ENCODE measurements at regions not wholly inside any gene's neighbourhood (a gene's known extent, or its start where the extent isn't known, plus 50 kb on each side); places are given as distances from the start of the nearest gene placed in this dataset.

DNA sequence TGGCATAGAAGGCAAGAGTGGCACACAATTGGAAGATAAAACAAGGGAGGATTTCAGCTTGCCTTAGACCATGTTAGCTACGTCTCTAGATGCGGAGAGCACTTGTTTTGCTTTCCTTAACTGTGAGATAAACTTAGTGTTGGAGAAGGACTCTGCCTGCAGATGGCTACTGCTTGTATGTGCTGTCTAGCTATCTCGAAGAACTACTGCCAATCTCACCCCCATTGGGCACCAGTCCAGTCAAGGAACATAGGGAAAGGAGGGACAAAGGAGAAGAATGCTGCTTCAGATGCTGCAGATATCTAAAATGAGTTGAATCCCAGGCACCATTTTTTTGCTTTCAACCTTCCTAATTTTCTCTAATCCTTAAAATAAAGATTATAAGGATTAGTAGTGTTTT is 726.0 kb upstream of the ARGLU1 start (continued):
- TF ChIP-seq, protein P1, sequence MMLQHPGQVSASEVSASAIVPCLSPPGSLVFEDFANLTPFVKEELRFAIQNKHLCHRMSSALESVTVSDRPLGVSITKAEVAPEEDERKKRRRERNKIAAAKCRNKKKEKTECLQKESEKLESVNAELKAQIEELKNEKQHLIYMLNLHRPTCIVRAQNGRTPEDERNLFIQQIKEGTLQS (IDR thresholded peaks at IDR 0.05) = no peak
- TF ChIP-seq ZBTB33 (IDR thresholded peaks at IDR 0.05; ENCODE audit: extremely low read depth, insufficient replicate concordance, low read length) (no peak), YY1 (IDR thresholded peaks at IDR 0.05; ENCODE audit: extremely low read depth, insufficient replicate concordance, low read depth, low read length) (no peak), FOSL1 (IDR thresholded peaks at IDR 0.05; ENCODE audit: low read depth) (no peak), EZH2phosphoT487 (IDR thresholded peaks at IDR 0.05; ENCODE audit: borderline replicate concordance) (no peak), MAX (IDR thresholded peaks at IDR 0.05) (no peak), SP1 (IDR thresholded peaks at IDR 0.05; ENCODE audit: low read depth) (no peak), JUND (IDR thresholded peaks at IDR 0.05) (no peak), CEBPB (IDR thresholded peaks at IDR 0.05; ENCODE audit: low read depth) (no peak)

GRCh38 chr13:107291875-107292274 is 723.9 kb upstream of the ARGLU1 start:
- intact Hi-C loops (cut with micrococcal nuclease) = no loop called here
- H3K4me1 ChIP-seq (ENCODE audit: control insufficient read depth in 1 of 2, insufficient read depth in 2 of 2, low read length in 2 of 2) = no peaks in the 10 kb centered on the region
- no peaks in the 10 kb centered on the region for H3K79me2 ChIP-seq (ENCODE audit: insufficient read depth, low read length)
- no peak overlapping the region for H3K27ac ChIP-seq (ENCODE audit: low read depth, low read length)
- ATAC-seq = no peak
- no TSS peak for BruUV-seq (replicated peaks)
- no peaks in the 10 kb centered on the region for H4K20me1 ChIP-seq (ENCODE audit: insufficient read depth)
- RAD21 ChIA-PET (ENCODE audit: low non-redundant PET in 1 of 2, low total read pairs in 2 of 2, uncharacterized antibody in 2 of 2, unreplicated experiment in 2 of 2) = no interaction called here
- H3K36me3 ChIP-seq (ENCODE audit: control insufficient read depth in 1 of 2, insufficient read depth in 2 of 2, low read length in 2 of 2) = no peaks in the 10 kb centered on the region
- no peak overlapping the region for H3K9ac ChIP-seq (ENCODE audit: low read length)
- CTCF ChIA-PET = no interaction called here
- H3K4me2 ChIP-seq (ENCODE audit: low read length) = no peak overlapping the region
- no peak overlapping the region for H3K4me3 ChIP-seq (replicated peaks in 1 of 2; ENCODE audit: low read depth in 1 of 2, low read length in 2 of 2)
- H3K9me3 ChIP-seq (ENCODE audit: control insufficient read depth in 1 of 2, insufficient read depth in 1 of 2, low read depth in 1 of 2, low read length in 2 of 2) = peaks cover 7 to 12% of the 10 kb centered on the region in 2 experiments; a peak in 2 of 4 replicates
- POLR2A ChIA-PET = no interaction called here
- no peak overlapping the region for H2AFZ ChIP-seq (ENCODE audit: low read depth, low read length, poor library complexity, severe bottlenecking)
- no peak for DNase-seq (ENCODE audit: low read depth, low spot score)
- H3K27me3 ChIP-seq (ENCODE audit: insufficient read depth, low read length) = no peaks in the 10 kb centered on the region
- no peaks in the 10 kb centered on the region for H3K9me2 ChIP-seq (ENCODE audit: insufficient read depth)
- TF ChIP-seq CBX3 (IDR thresholded peaks at IDR 0.05; ENCODE audit: low read depth) (no peak), ELF1 (IDR thresholded peaks at IDR 0.05; ENCODE audit: borderline replicate concordance, low read depth) (no peak), POLR2A (IDR thresholded peaks at IDR 0.05; ENCODE audit: borderline replicate concordance, extremely low read depth, insufficient read depth, insufficient read length) (no peak), SP1 (IDR thresholded peaks at IDR 0.05; ENCODE audit: low read depth) (no peak), ZFX (IDR thresholded peaks at IDR 0.05) (no peak), EGR1 (IDR thresholded peaks at IDR 0.05; ENCODE audit: low read depth) (no peak), EZH2phosphoT487 (IDR thresholded peaks at IDR 0.05; ENCODE audit: borderline replicate concordance) (no peak), CEBPB (IDR thresholded peaks at IDR 0.05; ENCODE audit: low read depth) (no peak), REST (IDR thresholded peaks at IDR 0.05; ENCODE audit: low read depth) (no peak), YY1 (IDR thresholded peaks at IDR 0.05; ENCODE audit: extremely low read depth, insufficient replicate concordance, low read depth, low read length) (no peak), TCF7L2 (IDR thresholded peaks at IDR 0.05; ENCODE audit: borderline replicate concordance, extremely low read depth, insufficient read depth, insufficient read length) (no peak), POLR2AphosphoS5 (IDR thresholded peaks at IDR 0.05; ENCODE audit: low read depth, low read length) (no peak), ZNF274 (IDR thresholded peaks at IDR 0.05; ENCODE audit: low read depth, low read length) (no peak)
- TF ChIP-seq, protein P2, sequence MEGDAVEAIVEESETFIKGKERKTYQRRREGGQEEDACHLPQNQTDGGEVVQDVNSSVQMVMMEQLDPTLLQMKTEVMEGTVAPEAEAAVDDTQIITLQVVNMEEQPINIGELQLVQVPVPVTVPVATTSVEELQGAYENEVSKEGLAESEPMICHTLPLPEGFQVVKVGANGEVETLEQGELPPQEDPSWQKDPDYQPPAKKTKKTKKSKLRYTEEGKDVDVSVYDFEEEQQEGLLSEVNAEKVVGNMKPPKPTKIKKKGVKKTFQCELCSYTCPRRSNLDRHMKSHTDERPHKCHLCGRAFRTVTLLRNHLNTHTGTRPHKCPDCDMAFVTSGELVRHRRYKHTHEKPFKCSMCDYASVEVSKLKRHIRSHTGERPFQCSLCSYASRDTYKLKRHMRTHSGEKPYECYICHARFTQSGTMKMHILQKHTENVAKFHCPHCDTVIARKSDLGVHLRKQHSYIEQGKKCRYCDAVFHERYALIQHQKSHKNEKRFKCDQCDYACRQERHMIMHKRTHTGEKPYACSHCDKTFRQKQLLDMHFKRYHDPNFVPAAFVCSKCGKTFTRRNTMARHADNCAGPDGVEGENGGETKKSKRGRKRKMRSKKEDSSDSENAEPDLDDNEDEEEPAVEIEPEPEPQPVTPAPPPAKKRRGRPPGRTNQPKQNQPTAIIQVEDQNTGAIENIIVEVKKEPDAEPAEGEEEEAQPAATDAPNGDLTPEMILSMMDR (IDR thresholded peaks at IDR 0.05 in 2 of 3, conservative IDR thresholded peaks at IDR 0.05 in 1 of 3; ENCODE audit: borderline replicate concordance in 1 of 3, insufficient read depth in 1 of 3, low read depth in 2 of 3, low read length in 2 of 3) = no peak
